Fibroblast of lung (primary cell): ENCODE measurements at regions not wholly inside any gene's neighbourhood (a gene's known extent, or its start where the extent isn't known, plus 50 kb on each side); places are given as distances from the start of the nearest gene placed in this dataset.

Experiments used
- DNase-seq, 2 donors: peaks; one replicate each; pipeline versions ENCODE4 v3.0.0 to v3.0.0-alpha.2; 2010; ENCODE audit warnings: low read depth in 2 of 2
- H2AFZ ChIP-seq: 2 replicates; pipeline ENCODE4 v1.5.1; 2012; ENCODE audit warnings: low read length, control low read depth, inconsistent platforms
- H3K27ac ChIP-seq: 2 replicates; pipeline ENCODE4 v1.5.1; 2011; ENCODE audit warnings: low read length, control low read depth; ENCODE audit not compliant: insufficient read depth
- H3K27me3 ChIP-seq: 2 replicates; pipeline ENCODE4 v1.5.1; 2011; ENCODE audit warnings: mild to moderate bottlenecking, low read length; ENCODE audit not compliant: control insufficient read depth, insufficient read depth
- H3K36me3 ChIP-seq: 2 replicates; pipeline ENCODE4 v1.5.1; 2011; ENCODE audit warnings: low read length; ENCODE audit not compliant: control insufficient read depth, insufficient read depth
- H3K4me1 ChIP-seq: 2 replicates; pipeline ENCODE4 v1.5.1; 2011; ENCODE audit warnings: low read length; ENCODE audit not compliant: control insufficient read depth, insufficient read depth; ENCODE audit errors: extremely low read depth
- H3K4me2 ChIP-seq: 2 replicates; pipeline ENCODE4 v1.5.1; 2011; ENCODE audit warnings: low read length, control low read depth; ENCODE audit not compliant: insufficient read depth; ENCODE audit errors: extremely low read depth
- H3K4me3 ChIP-seq, 4 experiments: fragments of 200-600 bp in 1 of 4; sonication (generic) in 1 of 4; replicated peaks in 1 of 4; 2 replicates each; pipeline ENCODE4 v1.5.1; 2011 to 2016; ENCODE audit warnings: low read length in 4 of 4, low read depth in 3 of 4, mild to moderate bottlenecking in 3 of 4, control low read depth in 2 of 4, inconsistent platforms in 1 of 4, mixed read lengths in 1 of 4; ENCODE audit not compliant: insufficient read depth in 1 of 4; ENCODE audit errors: control extremely low read depth in 1 of 4
- H3K79me2 ChIP-seq: 2 replicates; pipeline ENCODE4 v1.5.1; 2012; ENCODE audit warnings: mild to moderate bottlenecking, low read length, inconsistent platforms; ENCODE audit not compliant: control insufficient read depth, insufficient read depth
- H3K9ac ChIP-seq: 2 replicates; pipeline ENCODE4 v1.5.1; 2011; ENCODE audit warnings: mild to moderate bottlenecking, low read length, control low read depth; ENCODE audit not compliant: insufficient read depth
- H3K9me3 ChIP-seq: 2 replicates; pipeline ENCODE4 v1.5.1; 2012; ENCODE audit warnings: low read depth, low read length; ENCODE audit not compliant: control insufficient read depth, insufficient read depth
- H4K20me1 ChIP-seq: 2 replicates; pipeline ENCODE4 v1.5.1; 2011; ENCODE audit warnings: low read length; ENCODE audit not compliant: control insufficient read depth, insufficient read depth; ENCODE audit errors: extremely low read depth
- CTCF ChIP-seq, 2 donors: IDR thresholded peaks in 1 of 2; conservative IDR thresholded peaks in 1 of 2; 1 replicate in 1 of 2; 2 replicates in 1 of 2; pipeline ENCODE4 v1.5.1; 2011 to 2012; ENCODE audit warnings: low read length in 2 of 2, control low read depth in 1 of 2, inconsistent platforms in 1 of 2, low read depth in 1 of 2, mild to moderate bottlenecking in 1 of 2
- EZH2 ChIP-seq: IDR thresholded peaks from 2 replicates; pipeline ENCODE4 v1.5.1; 2012; ENCODE audit warnings: low read length, control low read depth, mild to moderate bottlenecking; ENCODE audit errors: missing control alignments

- Histone ChIP-seq H3K27ac (no peak overlapping the region), H3K9me3 (no peaks in the 10 kb centered on the region), H3K4me3 (no peak overlapping the region), H3K9ac (no peak overlapping the region), H3K36me3 (no peaks in the 10 kb centered on the region), H3K4me1 (no peaks in the 10 kb centered on the region), H3K27me3 (no peaks in the 10 kb centered on the region), H2AFZ (no peak overlapping the region), H4K20me1 (no peaks in the 10 kb centered on the region), H3K4me2 (no peak overlapping the region), H3K79me2 (no peaks in the 10 kb centered on the region)
- TF ChIP-seq CTCF (conservative IDR thresholded peaks at IDR 0.05 in 1 of 2, IDR thresholded peaks at IDR 0.05 in 1 of 2; ENCODE audit: low read depth in 1 of 2, low read length in 2 of 2) (no peak), EZH2 (no peak)
- no peak for DNase-seq
These were observed 786.1 kb downstream of the TFAP2A start for GRCh38 chr6:9628819-9629218.

- H2AFZ ChIP-seq: no peak overlapping the region
- H3K9me3 ChIP-seq: no peaks in the 10 kb centered on the region
- H3K9ac ChIP-seq: no peak overlapping the region
- no peak overlapping the region for H3K27ac ChIP-seq
- no peak overlapping the region for H3K4me2 ChIP-seq
- H3K36me3 ChIP-seq: no peaks in the 10 kb centered on the region
- no peak overlapping the region for H3K4me3 ChIP-seq
- DNase-seq: no peak
- H3K79me2 ChIP-seq: no peaks in the 10 kb centered on the region
- H3K27me3 ChIP-seq: no peaks in the 10 kb centered on the region
- no peaks in the 10 kb centered on the region for H3K4me1 ChIP-seq
- TF ChIP-seq CTCF (conservative IDR thresholded peaks at IDR 0.05 in 1 of 2, IDR thresholded peaks at IDR 0.05 in 1 of 2; ENCODE audit: low read depth in 1 of 2, low read length in 2 of 2) (no peak), EZH2 (no peak)
- no peaks in the 10 kb centered on the region for H4K20me1 ChIP-seq
These were observed 787.0 kb downstream of the TFAP2A start for GRCh38 chr6:9627916-9628315.

GRCh38 chr6:9623985-9624384 is 790.9 kb downstream of the TFAP2A start:
- Histone ChIP-seq H3K79me2 (no peaks in the 10 kb centered on the region), H3K9me3 (no peaks in the 10 kb centered on the region), H3K4me3 (no peak overlapping the region), H3K36me3 (no peaks in the 10 kb centered on the region), H3K27me3 (no peaks in the 10 kb centered on the region), H4K20me1 (no peaks in the 10 kb centered on the region), H3K4me2 (no peak overlapping the region), H3K4me1 (no peaks in the 10 kb centered on the region), H2AFZ (no peak overlapping the region), H3K9ac (no peak overlapping the region), H3K27ac (no peak overlapping the region)
- peak in 1 of 2 donors; percentile 86 for DNase-seq
- TF ChIP-seq CTCF (conservative IDR thresholded peaks at IDR 0.05 in 1 of 2, IDR thresholded peaks at IDR 0.05 in 1 of 2; ENCODE audit: low read depth in 1 of 2, low read length in 2 of 2) (no peak), EZH2 (no peak)
